ENCODE measurements at regions not wholly inside any gene's neighbourhood (a gene's known extent, or its start where the extent isn't known, plus 50 kb on each side); places are given as distances from the start of the nearest gene placed in this dataset.

- TF ChIP-seq CTCF (IDR thresholded peaks at IDR 0.05) (no peak), POLR2A (IDR thresholded peaks at IDR 0.05) (no peak), POLR2AphosphoS5 (IDR thresholded peaks at IDR 0.05) (no peak)
Observed at GRCh38 chr6:4289770-4290320, 154.5 kb upstream of the ECI2 start.
